ENCODE measurements at regions not wholly inside any gene's neighbourhood (a gene's known extent, or its start where the extent isn't known, plus 50 kb on each side); places are given as distances from the start of the nearest gene placed in this dataset.

- H3K4me1 Mint-ChIP-seq: peaks cover 60% of the 10 kb centered on the region
- intact Hi-C loops (cut with DNase I, micrococcal nuclease): loop anchor here in 1 of 2 experiments (5.0 kb wide), 1 partner anchor 79 kb away; no protein-coding TSS in a partner anchor
- peaks cover 8% of the 10 kb centered on the region for H3K9me3 Mint-ChIP-seq (ENCODE audit: low read depth)
- ChIA-PET POLR2A (interaction anchor here (0.6 to 0.7 kb wide), 2 partner anchors 17 to 178 kb away, joined by 3 read pairs; no protein-coding TSS in a partner anchor), CTCF (interaction anchor here (0.6 to 1.5 kb wide), 3 partner anchors 15 to 89 kb away, joined by 3 to 4 read pairs (median 3); no protein-coding TSS in a partner anchor)
- H3K27me3 Mint-ChIP-seq: no peaks in the 10 kb centered on the region
- H3K27ac Mint-ChIP-seq: peak overlapping the region; percentile 26
- ATAC-seq (peak; percentile 46), DNase-seq (peak; percentile 65)
- no peaks in the 10 kb centered on the region for H3K36me3 Mint-ChIP-seq (ENCODE audit: low read depth)
- peak overlapping the region; percentile 26 for H3K4me3 Mint-ChIP-seq
These were observed 177.0 kb upstream of the RASGEF1B start for GRCh38 chr4:81648576-81649275.

- intact Hi-C loops (cut with DNase I, micrococcal nuclease): loop anchor here in 1 of 2 experiments (5.0 kb wide), 1 partner anchor 80 kb away; no protein-coding TSS in a partner anchor
- no peak for DNase-seq
- Mint-ChIP-seq H3K27me3 (no peaks in the 10 kb centered on the region), H3K4me1 (peaks cover 48% of the 10 kb centered on the region), H3K27ac (no peak overlapping the region), H3K9me3 (ENCODE audit: low read depth) (peaks cover 8% of the 10 kb centered on the region), H3K36me3 (ENCODE audit: low read depth) (no peaks in the 10 kb centered on the region), H3K4me3 (no peak overlapping the region)
- POLR2A ChIA-PET: no interaction called here
- ATAC-seq: no peak
- CTCF ChIA-PET: no interaction called here
These were observed 175.7 kb upstream of the RASGEF1B start for GRCh38 chr4:81647388-81647787.

GRCh38 chr4:81642543-81642942 lies 170.8 kb upstream of the RASGEF1B start:
- Mint-ChIP-seq H3K36me3 (ENCODE audit: low read depth) (no peaks in the 10 kb centered on the region), H3K27me3 (peaks cover 1% of the 10 kb centered on the region), H3K9me3 (ENCODE audit: low read depth) (peaks cover 8% of the 10 kb centered on the region), H3K27ac (no peak overlapping the region), H3K4me3 (no peak overlapping the region), H3K4me1 (peaks cover 6% of the 10 kb centered on the region)
- intact Hi-C loops (cut with DNase I, micrococcal nuclease): no loop called here
- CTCF ChIA-PET: interaction anchor here (1.0 to 1.3 kb wide), 3 partner anchors 8 to 175 kb away, joined by 4 to 6 read pairs (median 5); no protein-coding TSS in a partner anchor
- ATAC-seq (no peak), DNase-seq (no peak)
- POLR2A ChIA-PET: interaction anchor here (0.6 kb wide), 1 partner anchor 571 kb away, joined by 4 read pairs; no protein-coding TSS in a partner anchor

- peaks cover 4% of the 10 kb centered on the region for H3K4me1 Mint-ChIP-seq
- peaks cover 1% of the 10 kb centered on the region for H3K27me3 Mint-ChIP-seq
- peak; percentile 30 for ATAC-seq
- H3K36me3 Mint-ChIP-seq (ENCODE audit: low read depth): no peaks in the 10 kb centered on the region
- intact Hi-C loops (cut with DNase I, micrococcal nuclease): no loop called here
- no peak overlapping the region for H3K4me3 Mint-ChIP-seq
- ChIA-PET POLR2A (no interaction called here), CTCF (interaction anchor here (0.5 kb wide), 1 partner anchor 15 kb away, joined by 4 read pairs; no protein-coding TSS in a partner anchor)
- no peaks in the 10 kb centered on the region for H3K9me3 Mint-ChIP-seq (ENCODE audit: low read depth)
- DNase-seq: no peak
- no peak overlapping the region for H3K27ac Mint-ChIP-seq
These were observed 167.5 kb upstream of the RASGEF1B start for GRCh38 chr4:81639248-81639647.

GRCh38 chr4:81638698-81639097 lies 167.0 kb upstream of the RASGEF1B start:
- Mint-ChIP-seq H3K9me3 (ENCODE audit: low read depth) (no peaks in the 10 kb centered on the region), H3K4me1 (peaks cover 4% of the 10 kb centered on the region), H3K4me3 (no peak overlapping the region), H3K27me3 (peaks cover 1% of the 10 kb centered on the region), H3K27ac (no peak overlapping the region), H3K36me3 (ENCODE audit: low read depth) (no peaks in the 10 kb centered on the region)
- DNase-seq (no peak), ATAC-seq (peak; percentile 62)
- POLR2A ChIA-PET: no interaction called here
- CTCF ChIA-PET: no interaction called here
- intact Hi-C loops (cut with DNase I, micrococcal nuclease): no loop called here

GRCh38 chr4:81635739-81636138 lies 164.0 kb upstream of the RASGEF1B start:
- DNase-seq (no peak), ATAC-seq (no peak)
- intact Hi-C loops (cut with DNase I, micrococcal nuclease): no loop called here
- no peak overlapping the region for H3K4me3 Mint-ChIP-seq
- ChIA-PET POLR2A (no interaction called here), CTCF (interaction anchor here (0.6 kb wide), 1 partner anchor 165 kb away, joined by 3 read pairs; no protein-coding TSS in a partner anchor)
- H3K27me3 Mint-ChIP-seq: no peaks in the 10 kb centered on the region
- no peak overlapping the region for H3K27ac Mint-ChIP-seq
- H3K36me3 Mint-ChIP-seq (ENCODE audit: low read depth): no peaks in the 10 kb centered on the region
- peaks cover 21% of the 10 kb centered on the region for H3K4me1 Mint-ChIP-seq
- no peaks in the 10 kb centered on the region for H3K9me3 Mint-ChIP-seq (ENCODE audit: low read depth)

GRCh38 chr4:81634766-81635549 lies 163.3 kb upstream of the RASGEF1B start:
- H3K4me1 Mint-ChIP-seq: peaks cover 21% of the 10 kb centered on the region
- DNase-seq: no peak
- no peak for ATAC-seq
- ChIA-PET POLR2A (no interaction called here), CTCF (interaction anchor here (0.7 to 1.5 kb wide), 3 partner anchors 8 to 96 kb away, joined by 3 to 5 read pairs (median 3); no protein-coding TSS in a partner anchor)
- no peaks in the 10 kb centered on the region for H3K27me3 Mint-ChIP-seq
- no peak overlapping the region for H3K4me3 Mint-ChIP-seq
- H3K9me3 Mint-ChIP-seq (ENCODE audit: low read depth): no peaks in the 10 kb centered on the region
- no peaks in the 10 kb centered on the region for H3K36me3 Mint-ChIP-seq (ENCODE audit: low read depth)
- no peak overlapping the region for H3K27ac Mint-ChIP-seq
- intact Hi-C loops (cut with DNase I, micrococcal nuclease): no loop called here

GRCh38 chr4:81634165-81634564 lies 162.5 kb upstream of the RASGEF1B start:
- Mint-ChIP-seq H3K27ac (no peak overlapping the region), H3K4me3 (no peak overlapping the region), H3K4me1 (peaks cover 21% of the 10 kb centered on the region), H3K9me3 (ENCODE audit: low read depth) (no peaks in the 10 kb centered on the region), H3K27me3 (no peaks in the 10 kb centered on the region), H3K36me3 (ENCODE audit: low read depth) (no peaks in the 10 kb centered on the region)
- ATAC-seq (no peak), DNase-seq (no peak)
- ChIA-PET POLR2A (no interaction called here), CTCF (interaction anchor here (0.7 to 1.5 kb wide), 4 partner anchors 9 to 95 kb away, joined by 3 to 5 read pairs (median 3); no protein-coding TSS in a partner anchor)
- intact Hi-C loops (cut with DNase I, micrococcal nuclease): no loop called here

- no peak for DNase-seq
- no peaks in the 10 kb centered on the region for H3K9me3 Mint-ChIP-seq (ENCODE audit: low read depth)
- H3K4me3 Mint-ChIP-seq: no peak overlapping the region
- POLR2A ChIA-PET: no interaction called here
- no peaks in the 10 kb centered on the region for H3K27me3 Mint-ChIP-seq
- H3K4me1 Mint-ChIP-seq: peaks cover 29% of the 10 kb centered on the region
- CTCF ChIA-PET: no interaction called here
- no peaks in the 10 kb centered on the region for H3K36me3 Mint-ChIP-seq (ENCODE audit: low read depth)
- intact Hi-C loops (cut with DNase I, micrococcal nuclease): no loop called here
- no peak for ATAC-seq
- no peak overlapping the region for H3K27ac Mint-ChIP-seq
These were observed 161.0 kb upstream of the RASGEF1B start for GRCh38 chr4:81632581-81633299.

- no peaks in the 10 kb centered on the region for H3K9me3 Mint-ChIP-seq (ENCODE audit: low read depth)
- intact Hi-C loops (cut with DNase I, micrococcal nuclease): no loop called here
- H3K27me3 Mint-ChIP-seq: no peaks in the 10 kb centered on the region
- POLR2A ChIA-PET: no interaction called here
- no peak overlapping the region for H3K4me3 Mint-ChIP-seq
- no peak for DNase-seq
- H3K4me1 Mint-ChIP-seq: peaks cover 29% of the 10 kb centered on the region
- peak; percentile 72 for ATAC-seq
- no peaks in the 10 kb centered on the region for H3K36me3 Mint-ChIP-seq (ENCODE audit: low read depth)
- no peak overlapping the region for H3K27ac Mint-ChIP-seq
- CTCF ChIA-PET: interaction anchor here (1.0 kb wide), 1 partner anchor 41 kb away, joined by 3 read pairs; no protein-coding TSS in a partner anchor
These were observed 160.3 kb upstream of the RASGEF1B start for GRCh38 chr4:81631958-81632441.

- intact Hi-C loops (cut with DNase I, micrococcal nuclease): no loop called here
- Mint-ChIP-seq H3K27me3 (no peaks in the 10 kb centered on the region), H3K9me3 (ENCODE audit: low read depth) (no peaks in the 10 kb centered on the region), H3K4me1 (peaks cover 25% of the 10 kb centered on the region), H3K4me3 (no peak overlapping the region), H3K36me3 (ENCODE audit: low read depth) (no peaks in the 10 kb centered on the region), H3K27ac (no peak overlapping the region)
- DNase-seq (no peak), ATAC-seq (no peak)
- ChIA-PET POLR2A (no interaction called here), CTCF (interaction anchor here (1.2 kb wide), 1 partner anchor 162 kb away, joined by 4 read pairs; no protein-coding TSS in a partner anchor)
These were observed 157.7 kb upstream of the RASGEF1B start for GRCh38 chr4:81629366-81629765.

Measured in activated CD4-positive, alpha-beta T cell treated with anti-CD3 and anti-CD28 coated beads for 36 hours (primary cell).